Ovary (tissue), 3 donors: ENCODE measurements at regions not wholly inside any gene's neighbourhood (a gene's known extent, or its start where the extent isn't known, plus 50 kb on each side); places are given as distances from the start of the nearest gene placed in this dataset.

Experiments
- POLR2A ChIP-seq: fragments of 450-650 bp; IDR thresholded peaks from one replicate; pipeline ENCODE4 v1.6.1; 2017; ENCODE audit warnings: antibody characterized with exemption, mild to moderate bottlenecking, moderate library complexity
- TF ChIP-seq, protein P1 (sequence below), 3 donors: fragments of 450-650 bp in 2 of 3; fragments of 200-600 bp in 1 of 3; IDR thresholded peaks; one replicate each; pipeline versions ENCODE4 v1.5.1 to v1.8.0; 2016 to 2022; ENCODE audit warnings: antibody characterized with exemption in 3 of 3, mild to moderate bottlenecking in 1 of 3
- donor health status: DM: no; HTN: no; CAD: no.

DNA sequence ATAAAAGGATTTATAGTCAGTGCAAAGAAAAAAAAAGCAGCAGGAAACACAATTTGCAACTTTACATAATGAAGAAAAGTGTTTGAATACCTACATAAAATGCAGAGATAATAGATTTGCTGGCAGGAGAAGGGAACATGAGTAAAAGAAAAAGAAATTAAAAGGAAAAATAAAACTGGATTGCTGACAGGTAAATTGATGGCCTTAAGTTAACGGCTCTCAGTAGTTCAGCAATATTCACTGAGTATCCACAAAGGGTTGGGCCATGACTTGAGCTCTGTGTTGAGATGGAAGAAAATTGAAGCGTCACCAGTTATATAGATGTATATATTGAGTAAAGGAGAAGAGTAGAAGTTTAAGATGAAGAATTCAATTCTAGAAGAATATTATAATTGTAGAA is 330.1 kb upstream of the VCX start:
- TF ChIP-seq, protein P1, sequence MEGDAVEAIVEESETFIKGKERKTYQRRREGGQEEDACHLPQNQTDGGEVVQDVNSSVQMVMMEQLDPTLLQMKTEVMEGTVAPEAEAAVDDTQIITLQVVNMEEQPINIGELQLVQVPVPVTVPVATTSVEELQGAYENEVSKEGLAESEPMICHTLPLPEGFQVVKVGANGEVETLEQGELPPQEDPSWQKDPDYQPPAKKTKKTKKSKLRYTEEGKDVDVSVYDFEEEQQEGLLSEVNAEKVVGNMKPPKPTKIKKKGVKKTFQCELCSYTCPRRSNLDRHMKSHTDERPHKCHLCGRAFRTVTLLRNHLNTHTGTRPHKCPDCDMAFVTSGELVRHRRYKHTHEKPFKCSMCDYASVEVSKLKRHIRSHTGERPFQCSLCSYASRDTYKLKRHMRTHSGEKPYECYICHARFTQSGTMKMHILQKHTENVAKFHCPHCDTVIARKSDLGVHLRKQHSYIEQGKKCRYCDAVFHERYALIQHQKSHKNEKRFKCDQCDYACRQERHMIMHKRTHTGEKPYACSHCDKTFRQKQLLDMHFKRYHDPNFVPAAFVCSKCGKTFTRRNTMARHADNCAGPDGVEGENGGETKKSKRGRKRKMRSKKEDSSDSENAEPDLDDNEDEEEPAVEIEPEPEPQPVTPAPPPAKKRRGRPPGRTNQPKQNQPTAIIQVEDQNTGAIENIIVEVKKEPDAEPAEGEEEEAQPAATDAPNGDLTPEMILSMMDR (IDR thresholded peaks at IDR 0.05), result no peak
- TF ChIP-seq POLR2A, result no peak
